Colonic mucosa (tissue), 4 donors: ENCODE measurements at regions not wholly inside any gene's neighbourhood (a gene's known extent, or its start where the extent isn't known, plus 50 kb on each side); places are given as distances from the start of the nearest gene placed in this dataset.

ENCODE experiments used
- DNase-seq: peaks from one replicate; pipeline ENCODE4 v3.0.0-alpha.2; 2020
- H3K27ac ChIP-seq: fragments of 200-600 bp; one replicate; pipeline ENCODE4 v1.8.0; 2021
- H3K27me3 ChIP-seq: fragments of 200-600 bp; one replicate; pipeline ENCODE4 v1.8.0; 2021
- H3K36me3 ChIP-seq: fragments of 200-600 bp; one replicate; pipeline ENCODE4 v1.8.0; 2021
- H3K4me1 ChIP-seq: fragments of 200-600 bp; one replicate; pipeline ENCODE4 v1.8.0; 2021; ENCODE audit warnings: mild to moderate bottlenecking
- H3K4me3 ChIP-seq: fragments of 200-600 bp; one replicate; pipeline ENCODE4 v1.8.0; 2021
- H3K9ac ChIP-seq, 2 donors: one replicate each; pipeline ENCODE4 v1.7.0; 2013; ENCODE audit warnings: control low read depth in 2 of 2, low read depth in 2 of 2, low read length in 2 of 2
- H3K9me3 ChIP-seq: fragments of 200-600 bp; one replicate; pipeline ENCODE4 v1.8.0; 2021
- intact Hi-C: fragments of 100-400 bp; cut with DNase I; formaldehyde crosslinking; loops from one replicate; pipeline ENCODE4 v1.14.1; 2022
- TF ChIP-seq, protein P1 (sequence below): fragments of 200-600 bp; IDR thresholded peaks from one replicate; pipeline ENCODE4 v1.8.0; 2022; ENCODE audit warnings: antibody characterized with exemption, mild to moderate bottlenecking
- donor health status: healthy.
- donor health status: DM: no; HTN: no; CAD: no.
- donor health status: DM: no; HTN: no; CAD: no.

GRCh38 chr1:195789321-195789720, 818.9 kb downstream of the KCNT2 start:
- H3K4me3 ChIP-seq = no peak overlapping the region
- intact Hi-C loops = no loop called here
- H3K4me1 ChIP-seq = no peaks in the 10 kb centered on the region
- no peaks in the 10 kb centered on the region for H3K27me3 ChIP-seq
- no peak for DNase-seq
- no peaks in the 10 kb centered on the region for H3K9me3 ChIP-seq
- no peak overlapping the region for H3K9ac ChIP-seq
- no peaks in the 10 kb centered on the region for H3K36me3 ChIP-seq
- H3K27ac ChIP-seq = no peak overlapping the region
- TF ChIP-seq, protein P1, sequence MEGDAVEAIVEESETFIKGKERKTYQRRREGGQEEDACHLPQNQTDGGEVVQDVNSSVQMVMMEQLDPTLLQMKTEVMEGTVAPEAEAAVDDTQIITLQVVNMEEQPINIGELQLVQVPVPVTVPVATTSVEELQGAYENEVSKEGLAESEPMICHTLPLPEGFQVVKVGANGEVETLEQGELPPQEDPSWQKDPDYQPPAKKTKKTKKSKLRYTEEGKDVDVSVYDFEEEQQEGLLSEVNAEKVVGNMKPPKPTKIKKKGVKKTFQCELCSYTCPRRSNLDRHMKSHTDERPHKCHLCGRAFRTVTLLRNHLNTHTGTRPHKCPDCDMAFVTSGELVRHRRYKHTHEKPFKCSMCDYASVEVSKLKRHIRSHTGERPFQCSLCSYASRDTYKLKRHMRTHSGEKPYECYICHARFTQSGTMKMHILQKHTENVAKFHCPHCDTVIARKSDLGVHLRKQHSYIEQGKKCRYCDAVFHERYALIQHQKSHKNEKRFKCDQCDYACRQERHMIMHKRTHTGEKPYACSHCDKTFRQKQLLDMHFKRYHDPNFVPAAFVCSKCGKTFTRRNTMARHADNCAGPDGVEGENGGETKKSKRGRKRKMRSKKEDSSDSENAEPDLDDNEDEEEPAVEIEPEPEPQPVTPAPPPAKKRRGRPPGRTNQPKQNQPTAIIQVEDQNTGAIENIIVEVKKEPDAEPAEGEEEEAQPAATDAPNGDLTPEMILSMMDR = no peak

- Histone ChIP-seq H3K9me3 (no peaks in the 10 kb centered on the region), H3K27me3 (no peaks in the 10 kb centered on the region), H3K4me3 (no peak overlapping the region), H3K4me1 (no peaks in the 10 kb centered on the region), H3K9ac (no peak overlapping the region), H3K36me3 (no peaks in the 10 kb centered on the region), H3K27ac (no peak overlapping the region)
- DNase-seq = no peak
- TF ChIP-seq, protein P1 = no peak
- intact Hi-C loops = no loop called here
Observed at GRCh38 chr1:195788721-195789120, 819.5 kb downstream of the KCNT2 start.

- Histone ChIP-seq H3K27ac (no peak overlapping the region), H3K9me3 (no peaks in the 10 kb centered on the region), H3K27me3 (no peaks in the 10 kb centered on the region), H3K36me3 (no peaks in the 10 kb centered on the region), H3K4me3 (no peak overlapping the region), H3K9ac (no peak overlapping the region), H3K4me1 (no peaks in the 10 kb centered on the region)
- DNase-seq = no peak
- TF ChIP-seq, protein P1 = no peak
- intact Hi-C loops = no loop called here
Observed at GRCh38 chr1:195785830-195786229, 822.4 kb downstream of the KCNT2 start.

GRCh38 chr1:195773931-195774330, 834.3 kb downstream of the KCNT2 start:
- Histone ChIP-seq H3K9me3 (no peaks in the 10 kb centered on the region), H3K27ac (no peak overlapping the region), H3K4me3 (no peak overlapping the region), H3K4me1 (no peaks in the 10 kb centered on the region), H3K27me3 (no peaks in the 10 kb centered on the region), H3K36me3 (no peaks in the 10 kb centered on the region), H3K9ac (no peak overlapping the region)
- intact Hi-C loops = no loop called here
- TF ChIP-seq, protein P1 = no peak
- no peak for DNase-seq

- no peak overlapping the region for H3K27ac ChIP-seq
- TF ChIP-seq, protein P1 = no peak
- intact Hi-C loops = no loop called here
- H3K4me3 ChIP-seq = no peak overlapping the region
- no peaks in the 10 kb centered on the region for H3K9me3 ChIP-seq
- H3K4me1 ChIP-seq = no peaks in the 10 kb centered on the region
- DNase-seq = no peak
- H3K9ac ChIP-seq = no peak overlapping the region
- no peaks in the 10 kb centered on the region for H3K36me3 ChIP-seq
- H3K27me3 ChIP-seq = no peaks in the 10 kb centered on the region
Observed at GRCh38 chr1:195769461-195769860, 838.8 kb downstream of the KCNT2 start.

- DNase-seq = no peak
- H3K9ac ChIP-seq = no peak overlapping the region
- TF ChIP-seq, protein P1 = no peak
- H3K9me3 ChIP-seq = no peaks in the 10 kb centered on the region
- H3K4me1 ChIP-seq = no peaks in the 10 kb centered on the region
- H3K4me3 ChIP-seq = no peak overlapping the region
- H3K36me3 ChIP-seq = no peaks in the 10 kb centered on the region
- intact Hi-C loops = no loop called here
- H3K27ac ChIP-seq = no peak overlapping the region
- H3K27me3 ChIP-seq = no peaks in the 10 kb centered on the region
Observed at GRCh38 chr1:195768936-195769335, 839.3 kb downstream of the KCNT2 start.
